H1 (cell line): ENCODE measurements at regions not wholly inside any gene's neighbourhood (a gene's known extent, or its start where the extent isn't known, plus 50 kb on each side); places are given as distances from the start of the nearest gene placed in this dataset.

Experiments
- CTCF ChIA-PET: fragments of 300-600 bp; sonication (Branson Sonifier 250); formaldehyde crosslinking; loops from one replicate; lab custom pipeline; 2021; ENCODE audit not compliant: partially characterized antibody; lab: Charles Lee
- POLR2A ChIA-PET: fragments of 300-600 bp; sonication (Branson Sonifier 250); formaldehyde crosslinking; loops from one replicate; lab custom pipeline; 2021; ENCODE audit warnings: inconsistent platforms; ENCODE audit not compliant: partially characterized antibody; lab: Charles Lee
- DNase-seq, 2 experiments: peaks; one replicate each; pipeline versions ENCODE4 v3.0.0 to v3.0.0-alpha.2; 2010 to 2022; ENCODE audit warnings: low spot score in 2 of 2, low read depth in 1 of 2, mixed read lengths in 1 of 2
- FAIRE-seq: peaks from 2 replicates; lab custom pipeline; 2011; peaks lifted over from hg19 to GRCh38; lab: Jason Lieb, UNC
- H2AFZ ChIP-seq: 2 replicates; pipeline ENCODE4 v1.8.1; 2012; ENCODE audit warnings: low read length, inconsistent platforms
- H2AK5ac ChIP-seq: 2 replicates; pipeline ENCODE4 v1.6.1; 2013; ENCODE audit warnings: low read depth, low read length
- H2BK120ac ChIP-seq: replicated peaks from 2 replicates; pipeline ENCODE3; 2013; ENCODE audit warnings: low read depth, low read length, inconsistent platforms
- H2BK12ac ChIP-seq: 2 replicates; pipeline ENCODE4 v1.6.1; 2013; ENCODE audit warnings: low read depth, low read length
- H2BK15ac ChIP-seq: 2 replicates; pipeline ENCODE4 v1.6.1; 2013; ENCODE audit warnings: low read length
- H2BK20ac ChIP-seq: 2 replicates; pipeline ENCODE4 v1.6.1; 2013; ENCODE audit warnings: low read length
- H2BK5ac ChIP-seq: 2 replicates; pipeline ENCODE4 v1.6.1; 2013; ENCODE audit warnings: low read depth, low read length
- H3K14ac ChIP-seq: 2 replicates; pipeline ENCODE4 v1.6.1; 2013; ENCODE audit warnings: inconsistent platforms; ENCODE audit not compliant: insufficient read length
- H3K18ac ChIP-seq: 2 replicates; pipeline ENCODE4 v1.6.1; 2013; ENCODE audit warnings: low read length; ENCODE audit errors: extremely low read depth
- H3K23ac ChIP-seq: 2 replicates; pipeline ENCODE4 v1.6.1; 2013; ENCODE audit warnings: inconsistent platforms; ENCODE audit not compliant: insufficient read length
- H3K23me2 ChIP-seq: 2 replicates; pipeline ENCODE4 v1.6.1; 2013; ENCODE audit warnings: low read depth, low read length
- H3K27ac ChIP-seq: 2 replicates; pipeline ENCODE4 v1.6.1; 2011; ENCODE audit warnings: low read depth, low read length, inconsistent platforms
- H3K27me3 ChIP-seq, 4 experiments: replicated peaks in 1 of 4; 1 replicate in 1 of 4; 2 replicates in 3 of 4; pipeline versions ENCODE4 v1.6.1 to v1.8.1; 2011 to 2013; ENCODE audit warnings: low read length in 3 of 4, mild to moderate bottlenecking in 3 of 4, inconsistent platforms in 2 of 4, mixed read lengths in 2 of 4, moderate library complexity in 1 of 4; ENCODE audit not compliant: control insufficient read depth in 3 of 4, insufficient read depth in 3 of 4; ENCODE audit errors: extremely low read depth in 1 of 4
- H3K36me3 ChIP-seq, 4 experiments: 2 replicates each; pipeline versions ENCODE4 v1.6.1 to v1.8.1; 2011 to 2013; ENCODE audit warnings: mild to moderate bottlenecking in 4 of 4, low read length in 3 of 4, moderate library complexity in 2 of 4, control low read depth in 1 of 4, inconsistent platforms in 1 of 4; ENCODE audit not compliant: insufficient read depth in 4 of 4, control insufficient read depth in 2 of 4
- H3K4ac ChIP-seq: replicated peaks from 2 replicates; pipeline ENCODE3; 2013; ENCODE audit warnings: low read length, low read depth, mixed read lengths, inconsistent platforms; ENCODE audit not compliant: insufficient read length
- H3K4me1 ChIP-seq, 4 experiments: replicated peaks in 1 of 4; 1 replicate in 1 of 4; 2 replicates in 3 of 4; pipeline versions ENCODE4 v1.6.1 to v1.8.1; 2011 to 2013; ENCODE audit warnings: low read length in 3 of 4, inconsistent platforms in 2 of 4, mixed read lengths in 1 of 4; ENCODE audit not compliant: insufficient read depth in 4 of 4, control insufficient read depth in 3 of 4
- H3K4me2 ChIP-seq, 2 experiments: 2 replicates each; pipeline versions ENCODE4 v1.6.1 to v1.8.1; 2011 to 2013; ENCODE audit warnings: low read depth in 2 of 2, low read length in 2 of 2, control low read depth in 1 of 2, inconsistent platforms in 1 of 2, mild to moderate bottlenecking in 1 of 2; ENCODE audit not compliant: insufficient read depth in 1 of 2
- H3K4me3 ChIP-seq, 4 experiments: fragments of 200-600, 300-600 bp in 1 of 4; sonication (generic), shearing (Covaris generic), sonication (Bioruptor Twin) in 1 of 4; 2 replicates each; pipeline versions ENCODE4 v1.5.1 to v1.8.1; 2011 to 2016; ENCODE audit warnings: low read length in 4 of 4, low read depth in 3 of 4, control low read depth in 2 of 4, inconsistent platforms in 2 of 4, mild to moderate bottlenecking in 2 of 4, mixed read lengths in 1 of 4, moderate library complexity in 1 of 4; ENCODE audit not compliant: insufficient read depth in 2 of 4; ENCODE audit errors: extremely low read depth in 1 of 4
- H3K56ac ChIP-seq: replicated peaks from 2 replicates; pipeline ENCODE3; 2013; ENCODE audit warnings: low read depth, mild to moderate bottlenecking, mixed read lengths, low read length, inconsistent platforms; ENCODE audit not compliant: insufficient read length
- H3K79me1 ChIP-seq: 2 replicates; pipeline ENCODE4 v1.6.1; 2013; ENCODE audit warnings: low read depth, low read length, control low read depth
- H3K79me2 ChIP-seq, 2 experiments: 2 replicates each; pipeline versions ENCODE4 v1.6.1 to v1.8.1; 2012 to 2013; ENCODE audit warnings: low read length in 2 of 2, mild to moderate bottlenecking in 2 of 2, inconsistent platforms in 1 of 2; ENCODE audit not compliant: insufficient read depth in 2 of 2, control insufficient read depth in 1 of 2
- H3K9ac ChIP-seq, 4 experiments: replicated peaks in 1 of 4; 1 replicate in 1 of 4; 2 replicates in 3 of 4; pipeline versions ENCODE4 v1.6.1 to v1.8.1; 2011 to 2013; ENCODE audit warnings: low read depth in 3 of 4, low read length in 3 of 4, control low read depth in 2 of 4, mild to moderate bottlenecking in 2 of 4, moderate library complexity in 2 of 4, inconsistent platforms in 1 of 4; ENCODE audit errors: extremely low read depth in 1 of 4
- H3K9me3 ChIP-seq, 2 experiments: 2 replicates each; pipeline versions ENCODE4 v1.6.1 to v1.8.1; 2012 to 2013; ENCODE audit warnings: mild to moderate bottlenecking in 2 of 2, moderate library complexity in 2 of 2, control low read depth in 1 of 2, inconsistent platforms in 1 of 2, low read depth in 1 of 2, low read length in 1 of 2, mixed read lengths in 1 of 2; ENCODE audit not compliant: insufficient read depth in 2 of 2
- H4K20me1 ChIP-seq, 2 experiments: replicated peaks in 1 of 2; 2 replicates each; pipeline versions ENCODE3 to v1.8.1; 2011 to 2013; ENCODE audit warnings: inconsistent platforms in 2 of 2, low read length in 2 of 2, mild to moderate bottlenecking in 1 of 2; ENCODE audit not compliant: insufficient read depth in 2 of 2, control insufficient read depth in 1 of 2
- H4K5ac ChIP-seq: 2 replicates; pipeline ENCODE4 v1.6.1; 2013; ENCODE audit warnings: low read length, low read depth, mixed read lengths, inconsistent platforms; ENCODE audit not compliant: insufficient read length
- H4K8ac ChIP-seq: 2 replicates; pipeline ENCODE4 v1.8.0; 2013; ENCODE audit warnings: mild to moderate bottlenecking, moderate library complexity, low read length, inconsistent platforms; ENCODE audit not compliant: insufficient read depth; ENCODE audit errors: extremely low read depth
- H4K91ac ChIP-seq: replicated peaks from 2 replicates; pipeline ENCODE3; 2013; ENCODE audit warnings: low read length, mixed read lengths, inconsistent platforms; ENCODE audit not compliant: insufficient read length
- BRCA1 ChIP-seq: IDR thresholded peaks from 2 replicates; pipeline ENCODE4 v1.6.1; 2012; ENCODE audit warnings: low read depth, low read length, improper control_type of control experiment
- CTCF ChIP-seq, 3 experiments: IDR thresholded peaks; 1 replicate in 2 of 3; 2 replicates in 1 of 3; pipeline versions ENCODE4 v1.5.1 to v1.6.1; 2011; ENCODE audit warnings: low read length in 3 of 3, mild to moderate bottlenecking in 3 of 3, inconsistent platforms in 2 of 3, low read depth in 1 of 3, moderate library complexity in 1 of 3; ENCODE audit not compliant: insufficient read depth in 1 of 3; ENCODE audit errors: control extremely low read depth in 1 of 3
- MAFK ChIP-seq: IDR thresholded peaks from 2 replicates; pipeline ENCODE4 v1.6.1; 2012; ENCODE audit warnings: low read depth, mild to moderate bottlenecking, improper control_type of control experiment, low read length
- MAX ChIP-seq: IDR thresholded peaks from 2 replicates; pipeline ENCODE4 v1.6.1; 2012; ENCODE audit warnings: inconsistent platforms
- SIN3A ChIP-seq, 2 experiments: IDR thresholded peaks in 1 of 2; conservative IDR thresholded peaks in 1 of 2; 2 replicates each; pipeline ENCODE4 v1.6.1; 2011 to 2012; ENCODE audit warnings: low read length in 2 of 2, improper control_type of control experiment in 1 of 2, low read depth in 1 of 2, mild to moderate bottlenecking in 1 of 2
- WGBS, 2 experiments: shearing (Covaris generic) in 1 of 2; methylation state at CpG; one replicate each; pipeline versions ENCODE4 v1.1.6 to v1.1.7; 2013 to 2015; ENCODE audit warnings: low lambda C conversion rate in 2 of 2, mixed read lengths in 2 of 2, inconsistent platforms in 1 of 2, low coverage in 1 of 2, missing lambda C conversion rate in 1 of 2; ENCODE audit not compliant: insufficient replicate concordance in 2 of 2, insufficient coverage in 1 of 2, insufficient read length in 1 of 2; ENCODE audit errors: extremely low coverage in 1 of 2, missing lambda C conversion rate in 1 of 2; 5-methylcytosine and 5-hydroxymethylcytosine counted together
- TF ChIP-seq, protein P1 (sequence below): IDR thresholded peaks from 2 replicates; pipeline ENCODE4 v1.6.1; 2011; ENCODE audit warnings: low read length, improper control_type of control experiment
- TF ChIP-seq, protein P2 (sequence below): IDR thresholded peaks from 2 replicates; pipeline ENCODE4 v1.6.1; 2012; ENCODE audit warnings: low read length, inconsistent platforms

- Histone ChIP-seq H4K91ac (no peak overlapping the region), H3K23ac (no peak overlapping the region), H3K9me3 (no peaks in the 10 kb centered on the region), H3K56ac (no peak overlapping the region), H3K27me3 (no peaks in the 10 kb centered on the region), H3K79me2 (peaks cover 0 to 2% of the 10 kb centered on the region in 2 experiments; a peak in 1 of 4 replicates), H3K27ac (no peak overlapping the region), H2BK120ac (no peak overlapping the region), H3K23me2 (0 out of 2 replicates have a peak, but pooled peaks cover 2% of the 10 kb centered on the region), H2BK15ac (peak overlapping the region; percentile 81; the same call in 1 of the 2 replicates), H3K36me3 (no peaks in the 10 kb centered on the region), H2BK12ac (peak overlapping the region; percentile 50; the same call in 1 of the 2 replicates), H4K5ac (no peak overlapping the region), H3K18ac (no peak overlapping the region; the same call in 1 of the 2 replicates), H2BK20ac (no peak overlapping the region), H3K4me1 (no peaks in the 10 kb centered on the region; a peak in 4 of 7 replicates), H4K20me1 (peaks cover 2 to 21% of the 10 kb centered on the region in 2 experiments), H3K79me1 (peaks cover 5% of the 10 kb centered on the region), H3K9ac (no peak overlapping the region), H3K14ac (no peak overlapping the region), H4K8ac (0 out of 2 replicates have a peak overlapping the region, but pooled peaks have one; percentile 16), H3K4me3 (no peak overlapping the region), H2BK5ac (no peak overlapping the region; the same call in 1 of the 2 replicates), H3K4me2 (no peak overlapping the region), H2AFZ (no peak overlapping the region), H3K4ac (peak overlapping the region; percentile 69), H2AK5ac (peak overlapping the region; percentile 86; the same call in 1 of the 2 replicates)
- FAIRE-seq (no peak), DNase-seq (no peak)
- CTCF ChIA-PET, result interaction anchor here (0.6 to 1.2 kb wide), 3 partner anchors 11 to 1000 kb away, joined by 3 read pairs; no protein-coding TSS in a partner anchor
- POLR2A ChIA-PET, result no interaction called here
- WGBS, 2 experiments, result 92% methylated on average over 6 of the region's 6 CpGs; no CpG with 5 or more reads in 1 of the 2 experiments
- TF ChIP-seq BRCA1 (no peak), MAX (no peak), MAFK (no peak), CTCF (IDR thresholded peaks at IDR 0.05; ENCODE audit: control extremely low read depth in 1 of 3, insufficient read depth in 1 of 3, low read depth in 1 of 3, low read length in 3 of 3) (no peak), SIN3A (conservative IDR thresholded peaks at IDR 0.05 in 1 of 2, IDR thresholded peaks at IDR 0.05 in 1 of 2; ENCODE audit: low read depth in 1 of 2, low read length in 2 of 2) (no peak)
- TF ChIP-seq, protein P1, sequence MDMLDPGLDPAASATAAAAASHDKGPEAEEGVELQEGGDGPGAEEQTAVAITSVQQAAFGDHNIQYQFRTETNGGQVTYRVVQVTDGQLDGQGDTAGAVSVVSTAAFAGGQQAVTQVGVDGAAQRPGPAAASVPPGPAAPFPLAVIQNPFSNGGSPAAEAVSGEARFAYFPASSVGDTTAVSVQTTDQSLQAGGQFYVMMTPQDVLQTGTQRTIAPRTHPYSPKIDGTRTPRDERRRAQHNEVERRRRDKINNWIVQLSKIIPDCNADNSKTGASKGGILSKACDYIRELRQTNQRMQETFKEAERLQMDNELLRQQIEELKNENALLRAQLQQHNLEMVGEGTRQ, result no peak
- TF ChIP-seq, protein P2, sequence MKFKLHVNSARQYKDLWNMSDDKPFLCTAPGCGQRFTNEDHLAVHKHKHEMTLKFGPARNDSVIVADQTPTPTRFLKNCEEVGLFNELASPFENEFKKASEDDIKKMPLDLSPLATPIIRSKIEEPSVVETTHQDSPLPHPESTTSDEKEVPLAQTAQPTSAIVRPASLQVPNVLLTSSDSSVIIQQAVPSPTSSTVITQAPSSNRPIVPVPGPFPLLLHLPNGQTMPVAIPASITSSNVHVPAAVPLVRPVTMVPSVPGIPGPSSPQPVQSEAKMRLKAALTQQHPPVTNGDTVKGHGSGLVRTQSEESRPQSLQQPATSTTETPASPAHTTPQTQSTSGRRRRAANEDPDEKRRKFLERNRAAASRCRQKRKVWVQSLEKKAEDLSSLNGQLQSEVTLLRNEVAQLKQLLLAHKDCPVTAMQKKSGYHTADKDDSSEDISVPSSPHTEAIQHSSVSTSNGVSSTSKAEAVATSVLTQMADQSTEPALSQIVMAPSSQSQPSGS, result no peak
These were observed 1185.1 kb downstream of the BRD1 start for GRCh38 chr22:48642550-48642949.
